ENCODE measurements at regions not wholly inside any gene's neighbourhood (a gene's known extent, or its start where the extent isn't known, plus 50 kb on each side); places are given as distances from the start of the nearest gene placed in this dataset.
"Not testable (repeated sequence)": the region's sequence is repeated elsewhere in the genome, so short reads cannot be mapped to it uniquely, and the experiment has no call there.

GRCh38 chr1:146376708-146377496 lies 148.1 kb upstream of the NOTCH2NLA start:
- peak overlapping the region; percentile 96 for H3K27ac ChIP-seq
- CTCF ChIA-PET, result not testable (repeated sequence)
- POLR2A ChIA-PET (ENCODE audit: low non-redundant PET), result interaction anchor here (1.0 kb wide), 1 partner anchor 11 kb away, joined by 3 read pairs; no protein-coding TSS in a partner anchor

DNA sequence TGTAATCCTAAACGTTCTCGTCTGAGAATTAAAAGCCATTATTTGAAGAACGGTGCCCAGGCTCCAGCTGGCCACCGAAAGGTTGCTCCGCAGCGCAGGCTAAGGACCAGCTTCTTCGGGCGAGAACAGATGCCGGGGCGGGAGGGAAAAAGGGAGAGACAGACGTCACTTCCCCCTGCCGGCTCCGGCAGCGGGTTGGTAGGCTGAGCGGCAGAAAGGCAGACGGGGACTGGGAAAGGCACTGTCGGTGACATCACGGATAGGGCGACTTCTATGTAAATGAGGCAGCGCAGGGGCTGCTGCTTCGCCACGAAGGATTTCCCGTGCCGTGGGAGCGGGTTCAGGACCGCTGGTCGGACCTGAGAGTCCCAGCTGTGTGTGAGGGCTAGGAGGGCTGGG lies 147.5 kb upstream of the NOTCH2NLA start:
- DNase-seq (ENCODE audit: low spot score); CTCF ChIA-PET: not testable (repeated sequence)
- POLR2A ChIA-PET (ENCODE audit: low non-redundant PET), result interaction anchor here (1.0 kb wide), 1 partner anchor 11 kb away, joined by 3 read pairs; no protein-coding TSS in a partner anchor
- peak overlapping the region; percentile 96 for H3K27ac ChIP-seq

More at GRCh38 chr1:146376708-146377496, 148.1 kb upstream of the NOTCH2NLA start:
- not testable (repeated sequence) for DNase-seq (ENCODE audit: low spot score)

GRCh38 chr1:146375108-146375507 lies 146.3 kb upstream of the NOTCH2NLA start:
- DNase-seq (ENCODE audit: low spot score); POLR2A ChIA-PET (ENCODE audit: low non-redundant PET); CTCF ChIA-PET; H3K27ac ChIP-seq: not testable (repeated sequence)

- peak overlapping the region; percentile 34; the same call in 1 of the 2 replicates for H3K27ac ChIP-seq
- POLR2A ChIA-PET (ENCODE audit: low non-redundant PET); CTCF ChIA-PET; DNase-seq (ENCODE audit: low spot score): not testable (repeated sequence)
Measured at GRCh38 chr1:146369940-146370339, 141.1 kb upstream of the NOTCH2NLA start.

GRCh38 chr1:146355373-146355772 lies 126.6 kb upstream of the NOTCH2NLA start:
- DNase-seq (ENCODE audit: low spot score); H3K27ac ChIP-seq; CTCF ChIA-PET; POLR2A ChIA-PET (ENCODE audit: low non-redundant PET): not testable (repeated sequence)

GRCh38 chr1:146326863-146327262 lies 98.0 kb upstream of the NOTCH2NLA start:
- POLR2A ChIA-PET (ENCODE audit: low non-redundant PET); H3K27ac ChIP-seq; CTCF ChIA-PET; DNase-seq (ENCODE audit: low spot score): not testable (repeated sequence)

GRCh38 chr1:146324463-146324862 lies 95.6 kb upstream of the NOTCH2NLA start:
- DNase-seq (ENCODE audit: low spot score); CTCF ChIA-PET; H3K27ac ChIP-seq; POLR2A ChIA-PET (ENCODE audit: low non-redundant PET): not testable (repeated sequence)

- CTCF ChIA-PET; POLR2A ChIA-PET (ENCODE audit: low non-redundant PET); DNase-seq (ENCODE audit: low spot score); H3K27ac ChIP-seq: not testable (repeated sequence)
Measured at GRCh38 chr1:146323302-146323701, 94.5 kb upstream of the NOTCH2NLA start.

GRCh38 chr1:146322893-146323292 lies 94.1 kb upstream of the NOTCH2NLA start:
- POLR2A ChIA-PET (ENCODE audit: low non-redundant PET); DNase-seq (ENCODE audit: low spot score); H3K27ac ChIP-seq; CTCF ChIA-PET: not testable (repeated sequence)

DNA sequence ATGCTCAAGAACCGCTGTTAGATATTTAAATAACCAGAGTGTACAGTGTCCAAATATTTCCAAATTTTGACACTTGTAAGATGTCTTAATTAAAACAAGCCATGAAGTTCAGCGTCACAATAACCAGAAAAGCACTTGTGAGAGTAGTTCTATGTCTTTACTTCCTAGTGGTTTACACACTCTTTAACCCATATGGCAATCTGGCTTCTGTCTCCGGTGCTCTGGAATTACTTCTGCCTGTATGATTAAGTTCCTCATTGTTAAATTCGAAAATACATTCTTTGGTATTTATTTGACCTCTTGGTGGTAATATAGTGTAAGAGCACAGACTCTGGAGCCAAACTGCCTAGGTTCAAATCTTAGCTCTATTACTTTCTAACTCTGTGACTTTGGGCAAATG lies 89.9 kb upstream of the NOTCH2NLA start:
- CTCF ChIA-PET; POLR2A ChIA-PET (ENCODE audit: low non-redundant PET); DNase-seq (ENCODE audit: low spot score); H3K27ac ChIP-seq: not testable (repeated sequence)

DNA sequence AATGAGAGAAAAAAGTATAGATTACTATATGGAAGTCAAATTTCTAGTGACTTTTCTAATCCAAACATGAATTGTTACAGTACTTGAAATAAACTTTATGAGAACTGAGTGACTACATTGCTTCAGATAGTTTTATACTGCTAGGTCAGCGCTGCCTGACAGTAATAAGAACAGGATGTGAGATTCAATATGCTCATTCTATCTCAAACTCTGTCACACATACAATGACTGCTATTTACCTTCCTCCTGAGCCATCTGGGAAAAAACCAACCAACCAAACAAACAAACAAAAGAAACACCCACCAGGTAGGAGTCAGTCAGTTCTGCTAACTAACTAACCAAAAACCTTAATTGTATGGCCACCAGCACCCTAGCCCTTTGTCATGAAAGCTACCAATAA lies 89.0 kb upstream of the NOTCH2NLA start:
- DNase-seq (ENCODE audit: low spot score); CTCF ChIA-PET: not testable (repeated sequence)

GRCh38 chr1:146314449-146315246 lies 85.8 kb upstream of the NOTCH2NLA start:
- CTCF ChIA-PET; H3K27ac ChIP-seq; DNase-seq (ENCODE audit: low spot score); POLR2A ChIA-PET (ENCODE audit: low non-redundant PET): not testable (repeated sequence)

More for the DNA sequence above, 89.0 kb upstream of the NOTCH2NLA start:
- H3K27ac ChIP-seq; POLR2A ChIA-PET (ENCODE audit: low non-redundant PET): not testable (repeated sequence)

DNA sequence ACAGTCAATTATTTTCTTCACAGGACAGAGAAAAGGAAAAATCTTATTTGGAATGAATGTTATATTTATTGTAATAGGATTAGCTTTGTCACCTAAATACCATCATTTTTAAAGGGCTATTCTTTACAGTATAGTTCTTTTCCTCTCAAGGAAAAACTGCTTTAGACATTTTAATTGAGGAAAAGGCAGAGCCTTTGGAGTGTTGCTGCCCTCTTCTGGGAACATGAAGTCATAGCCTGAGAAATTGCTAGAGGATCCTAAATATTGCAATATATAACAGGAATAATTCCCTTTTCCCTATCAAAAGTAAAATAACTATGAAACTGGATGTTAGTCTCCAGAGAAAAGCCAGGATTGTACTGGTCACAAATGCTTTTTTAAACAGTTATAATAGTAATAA lies 81.8 kb upstream of the NOTCH2NLA start:
- CTCF ChIA-PET; POLR2A ChIA-PET (ENCODE audit: low non-redundant PET); H3K27ac ChIP-seq; DNase-seq (ENCODE audit: low spot score): not testable (repeated sequence)

GRCh38 chr1:146309427-146309826 lies 80.6 kb upstream of the NOTCH2NLA start:
- POLR2A ChIA-PET (ENCODE audit: low non-redundant PET); H3K27ac ChIP-seq; CTCF ChIA-PET; DNase-seq (ENCODE audit: low spot score): not testable (repeated sequence)

DNA sequence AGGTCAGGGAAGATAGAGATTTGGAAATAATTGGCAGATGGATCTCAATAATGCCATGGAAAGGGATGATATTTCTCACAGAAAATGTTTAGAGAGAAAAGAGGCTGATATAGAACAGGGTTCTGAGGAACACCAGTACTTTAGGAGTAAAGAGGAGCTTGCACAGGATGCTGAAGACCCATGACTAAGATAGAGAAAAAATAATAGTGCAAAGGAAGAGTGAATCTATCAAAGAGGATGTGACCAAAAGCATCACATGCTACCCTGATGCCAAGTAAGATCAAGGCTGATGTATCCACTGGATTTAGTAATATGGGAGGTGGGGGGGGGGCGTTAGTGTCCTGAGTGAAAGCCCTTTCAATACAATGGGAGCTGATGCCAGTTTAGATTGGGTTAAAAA lies 80.1 kb upstream of the NOTCH2NLA start:
- CTCF ChIA-PET; DNase-seq (ENCODE audit: low spot score); POLR2A ChIA-PET (ENCODE audit: low non-redundant PET): not testable (repeated sequence)

DNA sequence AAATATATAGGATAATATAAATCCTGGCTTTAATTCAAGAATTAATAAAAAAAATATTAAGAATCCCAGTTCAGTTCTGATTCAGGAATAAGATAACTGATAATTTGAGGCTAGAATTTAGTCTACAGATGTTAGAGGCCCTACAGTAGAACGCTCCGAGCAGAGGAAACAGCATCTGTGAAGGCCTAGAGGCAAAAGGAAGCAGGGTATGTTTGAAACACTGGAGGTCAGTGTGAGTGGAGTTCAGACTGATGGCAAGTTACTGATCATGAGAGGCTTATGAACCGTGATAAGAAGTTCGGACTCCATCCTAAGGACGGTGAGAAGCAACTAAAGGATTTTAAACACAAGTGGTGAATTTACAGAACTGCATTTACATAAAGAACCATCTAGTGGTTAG lies 79.3 kb upstream of the NOTCH2NLA start:
- H3K27ac ChIP-seq; CTCF ChIA-PET; POLR2A ChIA-PET (ENCODE audit: low non-redundant PET); DNase-seq (ENCODE audit: low spot score): not testable (repeated sequence)

More for the DNA sequence above, 80.1 kb upstream of the NOTCH2NLA start:
- not testable (repeated sequence) for H3K27ac ChIP-seq

DNA sequence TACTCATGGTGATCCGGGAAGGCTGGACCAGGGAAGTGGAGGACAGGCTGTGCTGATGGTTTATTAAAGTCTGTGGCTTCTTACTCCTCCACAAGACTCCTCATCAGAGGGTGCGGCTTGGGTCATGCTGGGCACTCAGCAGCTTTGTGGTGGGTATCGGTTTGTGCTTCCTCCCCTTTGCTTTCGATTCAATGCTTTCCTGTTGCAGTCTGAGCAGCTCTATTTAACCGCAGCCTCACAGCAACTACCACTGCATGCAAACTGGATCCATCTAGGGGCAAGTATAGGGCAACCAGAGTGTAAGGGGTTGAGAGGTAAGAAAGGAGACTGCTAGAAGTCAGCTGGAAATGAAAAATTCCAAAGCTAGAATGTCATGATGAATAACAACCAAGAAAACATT lies 78.8 kb upstream of the NOTCH2NLA start:
- H3K27ac ChIP-seq; CTCF ChIA-PET; POLR2A ChIA-PET (ENCODE audit: low non-redundant PET); DNase-seq (ENCODE audit: low spot score): not testable (repeated sequence)

DNA sequence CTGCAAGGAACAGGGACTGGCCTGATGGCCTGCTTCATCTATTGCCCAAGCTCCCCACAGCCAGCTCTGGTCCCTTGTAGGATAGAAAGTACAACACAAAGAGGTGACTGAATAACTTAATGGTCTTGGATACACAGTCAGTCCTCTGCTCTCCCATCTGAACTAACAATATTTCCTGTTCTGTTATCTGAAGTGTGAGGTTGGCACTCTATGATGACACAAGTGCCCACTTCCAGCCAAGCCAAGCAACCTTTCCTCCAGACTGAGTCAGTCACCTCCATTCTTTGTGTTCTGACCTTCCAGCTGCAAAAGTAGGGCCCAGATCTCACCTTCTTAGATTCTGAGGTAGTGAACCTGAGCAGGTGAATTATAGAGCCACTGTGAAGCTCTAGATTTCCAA lies 77.8 kb upstream of the NOTCH2NLA start:
- H3K27ac ChIP-seq; CTCF ChIA-PET; POLR2A ChIA-PET (ENCODE audit: low non-redundant PET); DNase-seq (ENCODE audit: low spot score): not testable (repeated sequence)

All from RWPE1 (cell line).